Nephron progenitor cell (in vitro differentiated cells): ENCODE measurements at regions not wholly inside any gene's neighbourhood (a gene's known extent, or its start where the extent isn't known, plus 50 kb on each side); places are given as distances from the start of the nearest gene placed in this dataset.
A peak's percentile ranks its signal among the peaks of the same experiment; 100 is the strongest.

Source experiments
- DNase-seq: peaks from one replicate; pipeline ENCODE4 v3.0.0; 2021
- H3K27ac Mint-ChIP-seq: 2 replicates; pipeline ENCODE4 v1.8.0; 2021; ENCODE audit warnings: mild to moderate bottlenecking, moderate library complexity, mixed read lengths
- H3K27me3 Mint-ChIP-seq: 2 replicates; pipeline ENCODE4 v1.8.0; 2021; ENCODE audit warnings: mild to moderate bottlenecking, low read depth, mixed read lengths; ENCODE audit not compliant: poor library complexity
- H3K36me3 Mint-ChIP-seq: 2 replicates; pipeline ENCODE4 v1.8.0; 2021; ENCODE audit warnings: low read depth, mixed read lengths
- H3K4me1 Mint-ChIP-seq: 2 replicates; pipeline ENCODE4 v1.8.0; 2021; ENCODE audit warnings: mixed read lengths
- H3K4me3 Mint-ChIP-seq: 2 replicates; pipeline ENCODE4 v1.8.0; 2021; ENCODE audit warnings: mild to moderate bottlenecking, moderate library complexity, mixed read lengths
- H3K9me3 Mint-ChIP-seq: 2 replicates; pipeline ENCODE4 v1.8.0; 2021; ENCODE audit warnings: mild to moderate bottlenecking, moderate library complexity, mixed read lengths
- TF ChIP-seq, protein P1 (sequence below): fragments of 200-600 bp; sonication (generic); IDR thresholded peaks from 2 replicates; pipeline ENCODE4 v1.5.0; 2021; ENCODE audit warnings: antibody characterized with exemption

DNA sequence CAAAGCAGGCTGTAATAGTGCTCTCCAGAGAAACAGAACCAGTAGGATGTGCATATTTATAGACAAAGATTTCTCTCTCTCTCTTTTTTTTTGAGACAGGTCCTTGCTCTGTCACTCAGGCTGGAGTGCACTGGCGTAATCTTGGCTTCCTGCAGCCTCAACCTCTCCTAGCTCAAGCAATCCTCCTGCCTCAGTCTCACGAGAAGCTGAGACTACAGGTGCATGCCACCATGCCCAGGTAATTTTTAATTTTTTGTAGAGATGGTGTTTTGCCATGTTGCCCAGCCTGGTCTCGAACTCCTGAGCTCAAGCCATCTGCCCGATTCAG, 67.1 kb upstream of the CHD2 start:
- H3K27me3 Mint-ChIP-seq: no peaks in the 10 kb centered on the region
- no peaks in the 10 kb centered on the region for H3K36me3 Mint-ChIP-seq
- peak overlapping the region; percentile 100 for H3K27ac Mint-ChIP-seq
- TF ChIP-seq, protein P1, sequence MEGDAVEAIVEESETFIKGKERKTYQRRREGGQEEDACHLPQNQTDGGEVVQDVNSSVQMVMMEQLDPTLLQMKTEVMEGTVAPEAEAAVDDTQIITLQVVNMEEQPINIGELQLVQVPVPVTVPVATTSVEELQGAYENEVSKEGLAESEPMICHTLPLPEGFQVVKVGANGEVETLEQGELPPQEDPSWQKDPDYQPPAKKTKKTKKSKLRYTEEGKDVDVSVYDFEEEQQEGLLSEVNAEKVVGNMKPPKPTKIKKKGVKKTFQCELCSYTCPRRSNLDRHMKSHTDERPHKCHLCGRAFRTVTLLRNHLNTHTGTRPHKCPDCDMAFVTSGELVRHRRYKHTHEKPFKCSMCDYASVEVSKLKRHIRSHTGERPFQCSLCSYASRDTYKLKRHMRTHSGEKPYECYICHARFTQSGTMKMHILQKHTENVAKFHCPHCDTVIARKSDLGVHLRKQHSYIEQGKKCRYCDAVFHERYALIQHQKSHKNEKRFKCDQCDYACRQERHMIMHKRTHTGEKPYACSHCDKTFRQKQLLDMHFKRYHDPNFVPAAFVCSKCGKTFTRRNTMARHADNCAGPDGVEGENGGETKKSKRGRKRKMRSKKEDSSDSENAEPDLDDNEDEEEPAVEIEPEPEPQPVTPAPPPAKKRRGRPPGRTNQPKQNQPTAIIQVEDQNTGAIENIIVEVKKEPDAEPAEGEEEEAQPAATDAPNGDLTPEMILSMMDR: no peak
- no peaks in the 10 kb centered on the region for H3K9me3 Mint-ChIP-seq
- H3K4me3 Mint-ChIP-seq: no peak overlapping the region
- H3K4me1 Mint-ChIP-seq: peaks cover 73% of the 10 kb centered on the region
- DNase-seq: no peak

DNA sequence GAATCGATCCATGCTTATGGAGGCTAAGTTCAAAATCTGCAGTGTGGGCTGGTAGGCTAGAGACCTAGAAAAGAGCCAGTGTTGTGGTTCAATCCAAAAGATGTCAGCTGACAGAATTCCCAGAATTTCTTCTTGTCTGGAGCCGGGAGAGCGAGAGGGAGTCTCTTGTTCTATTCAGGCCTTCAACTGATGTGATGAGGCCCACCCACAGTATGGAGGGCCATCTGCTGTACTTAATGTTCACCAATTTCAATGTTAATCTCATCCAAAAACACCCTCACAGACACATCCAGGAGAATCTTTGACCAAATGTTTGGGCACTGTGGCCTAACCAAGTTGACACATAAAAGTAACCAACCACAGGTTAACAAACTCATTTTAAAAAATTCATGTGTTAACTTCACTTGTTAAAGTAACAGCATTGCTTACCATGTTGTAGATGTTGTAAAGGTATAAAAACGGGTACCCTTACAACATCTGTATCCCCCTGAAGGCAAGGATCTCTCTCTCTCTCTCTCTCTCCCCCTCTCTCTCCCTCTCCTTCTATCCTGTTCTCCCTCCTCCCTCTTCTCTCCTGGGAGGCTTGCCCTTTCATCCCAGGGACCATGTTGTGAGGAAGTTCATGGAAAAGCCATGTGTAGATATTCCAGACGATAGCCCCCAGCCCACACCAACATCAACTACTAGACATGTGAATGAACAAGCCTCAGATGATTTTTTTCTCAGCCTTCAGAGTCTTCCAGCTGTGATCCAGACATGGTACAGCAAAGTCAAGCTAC, 66.4 kb upstream of the CHD2 start:
- H3K9me3 Mint-ChIP-seq: no peaks in the 10 kb centered on the region
- H3K4me3 Mint-ChIP-seq: peak overlapping the region; percentile 31
- H3K27ac Mint-ChIP-seq: peak overlapping the region; percentile 100
- no peak for DNase-seq
- TF ChIP-seq, protein P1: no peak
- no peaks in the 10 kb centered on the region for H3K36me3 Mint-ChIP-seq
- no peaks in the 10 kb centered on the region for H3K27me3 Mint-ChIP-seq
- peaks cover 79% of the 10 kb centered on the region for H3K4me1 Mint-ChIP-seq

DNA sequence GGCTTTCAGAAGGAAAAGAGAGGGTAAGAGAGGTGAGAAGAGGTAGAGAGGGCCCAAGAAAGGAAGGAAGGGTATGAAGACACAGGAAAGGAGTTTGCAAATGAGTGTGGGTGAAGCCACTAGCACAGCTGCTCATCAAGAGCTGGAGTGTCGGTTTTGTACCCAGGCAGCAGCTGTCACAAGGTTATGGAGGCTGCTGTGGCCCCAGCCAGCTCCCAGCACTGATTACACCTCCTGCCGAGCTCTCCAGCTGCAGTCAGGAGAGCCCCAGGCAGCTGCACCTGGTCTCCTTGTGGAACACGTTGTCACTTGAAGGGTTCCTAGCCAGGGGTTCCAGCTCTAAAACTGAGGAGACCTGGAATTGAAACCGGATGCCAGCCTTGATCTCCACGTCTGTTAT, 60.4 kb upstream of the CHD2 start:
- H3K27me3 Mint-ChIP-seq: no peaks in the 10 kb centered on the region
- TF ChIP-seq, protein P1: no peak
- no peak for DNase-seq
- no peaks in the 10 kb centered on the region for H3K9me3 Mint-ChIP-seq
- no peak overlapping the region for H3K4me3 Mint-ChIP-seq
- H3K27ac Mint-ChIP-seq: no peak overlapping the region
- peaks cover 48% of the 10 kb centered on the region for H3K4me1 Mint-ChIP-seq
- no peaks in the 10 kb centered on the region for H3K36me3 Mint-ChIP-seq

DNA sequence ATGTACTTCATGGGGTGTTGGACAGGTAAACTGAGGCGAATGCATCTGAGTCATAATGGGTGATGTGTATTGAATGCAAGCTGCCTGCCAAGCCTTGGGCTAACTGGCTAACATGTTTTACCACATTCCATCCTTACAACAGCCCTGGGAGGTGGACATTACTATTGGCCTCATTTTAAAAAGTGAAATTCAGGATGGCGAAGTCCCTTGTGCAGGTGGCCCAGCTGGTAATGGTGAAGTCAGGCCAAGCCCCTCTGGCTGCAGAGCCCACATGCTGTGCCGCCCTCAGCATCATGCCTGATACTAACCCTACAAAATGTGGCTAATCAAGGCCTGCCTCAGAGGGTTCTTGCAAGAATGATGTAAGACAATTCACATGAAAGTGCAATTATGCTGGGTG, 60.0 kb upstream of the CHD2 start:
- Mint-ChIP-seq H3K27ac (no peak overlapping the region), H3K9me3 (no peaks in the 10 kb centered on the region), H3K4me1 (peaks cover 48% of the 10 kb centered on the region), H3K36me3 (no peaks in the 10 kb centered on the region), H3K27me3 (no peaks in the 10 kb centered on the region), H3K4me3 (no peak overlapping the region)
- DNase-seq: no peak
- TF ChIP-seq, protein P1: no peak

DNA sequence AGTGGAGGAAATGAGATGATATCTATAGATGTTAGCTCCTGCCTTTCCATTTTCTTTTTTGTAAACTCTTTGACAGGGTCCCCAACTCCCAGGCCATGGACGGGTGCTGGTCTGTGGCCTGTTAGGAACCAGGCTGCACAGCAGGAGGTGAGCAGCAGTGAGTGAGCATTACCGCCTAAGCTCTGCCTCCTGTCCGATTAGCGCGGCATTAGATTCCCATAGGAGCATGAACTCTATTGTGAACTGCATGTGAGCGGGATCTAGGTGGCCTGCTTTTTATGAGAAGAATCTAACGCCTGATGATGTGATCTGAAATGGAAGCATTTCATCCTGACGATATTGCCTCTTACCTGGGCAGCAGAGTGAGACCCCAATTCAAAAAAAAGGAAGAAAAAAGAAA, 56.8 kb upstream of the CHD2 start:
- H3K27me3 Mint-ChIP-seq: no peaks in the 10 kb centered on the region
- no peak overlapping the region for H3K27ac Mint-ChIP-seq
- no peaks in the 10 kb centered on the region for H3K9me3 Mint-ChIP-seq
- peaks cover 54% of the 10 kb centered on the region for H3K4me1 Mint-ChIP-seq
- TF ChIP-seq, protein P1: no peak
- no peak for DNase-seq
- no peaks in the 10 kb centered on the region for H3K36me3 Mint-ChIP-seq
- no peak overlapping the region for H3K4me3 Mint-ChIP-seq

- H3K27ac Mint-ChIP-seq: peak overlapping the region; percentile 64
- no peak for DNase-seq
- H3K4me1 Mint-ChIP-seq: peaks cover 49% of the 10 kb centered on the region
- H3K4me3 Mint-ChIP-seq: no peak overlapping the region
- H3K36me3 Mint-ChIP-seq: no peaks in the 10 kb centered on the region
- H3K9me3 Mint-ChIP-seq: peaks cover 2% of the 10 kb centered on the region
- TF ChIP-seq, protein P1: no peak
- H3K27me3 Mint-ChIP-seq: no peaks in the 10 kb centered on the region
These were observed 56.3 kb upstream of the CHD2 start for GRCh38 chr15:92843814-92844213.
